ENCODE measurements at regions not wholly inside any gene's neighbourhood (a gene's known extent, or its start where the extent isn't known, plus 50 kb on each side); places are given as distances from the start of the nearest gene placed in this dataset.
"Not testable (repeated sequence)": the region's sequence is repeated elsewhere in the genome, so short reads cannot be mapped to it uniquely, and the experiment has no call there.

GRCh38 chr10:78096486-78096885 lies 62.8 kb downstream of the RPS24 start:
- not testable (repeated sequence) for DNase-seq

- DNase-seq, result not testable (repeated sequence)
Measured at GRCh38 chr10:78102593-78102992, 68.9 kb downstream of the RPS24 start.

DNA sequence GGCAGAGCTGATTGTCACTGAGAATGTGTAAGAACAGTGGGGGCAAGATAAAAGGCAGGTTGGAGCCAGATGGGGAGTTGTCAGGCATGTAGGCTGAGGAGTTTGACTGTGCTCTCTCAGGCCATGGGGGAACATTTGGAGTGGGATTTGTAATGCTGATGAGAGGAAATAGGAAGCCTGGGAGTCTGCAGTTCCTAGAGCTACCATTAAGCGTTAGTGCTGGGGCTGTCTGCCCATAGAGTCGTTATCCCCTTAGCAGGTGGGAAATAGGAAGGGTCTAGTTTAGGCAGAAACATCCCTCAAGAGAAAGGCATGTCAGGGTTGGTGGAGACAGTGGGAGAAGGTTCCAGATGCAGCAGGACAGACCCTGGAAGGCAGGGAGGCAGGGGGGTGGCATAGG lies 75.5 kb downstream of the RPS24 start:
- no peak for DNase-seq

DNA sequence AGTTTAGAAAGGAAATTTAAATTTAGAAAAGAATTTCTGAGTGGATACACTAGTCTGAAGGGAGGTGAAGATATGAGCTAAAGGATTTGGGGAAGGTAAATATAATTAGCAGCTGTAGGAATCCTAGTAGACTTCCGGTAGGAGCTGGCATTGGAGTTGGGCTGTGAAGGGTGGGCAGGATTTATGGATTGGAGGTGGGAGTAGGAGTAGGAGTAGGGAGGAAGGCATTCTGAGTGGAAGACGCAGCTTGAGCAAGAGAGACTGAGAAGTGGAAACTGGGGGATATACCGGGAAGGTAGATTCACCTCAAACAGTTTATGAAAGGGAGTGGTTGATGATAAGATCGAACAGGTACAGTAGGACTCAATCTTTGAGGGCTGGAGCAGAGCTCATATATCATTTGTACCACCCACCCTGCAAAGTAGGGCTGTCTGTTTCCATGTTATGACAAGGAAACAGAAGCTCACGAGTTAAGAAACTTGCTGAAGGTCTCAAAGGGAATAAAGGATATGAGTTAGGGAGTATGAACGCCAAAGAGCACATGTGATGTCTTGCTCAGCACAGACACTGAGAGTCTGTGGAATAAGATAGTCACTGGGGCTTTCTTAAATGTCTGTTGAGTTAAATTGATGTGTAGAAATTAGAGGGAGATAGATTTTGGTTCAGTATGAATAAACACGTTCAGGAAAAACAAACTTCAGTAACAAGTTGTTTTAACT lies 81.6 kb downstream of the RPS24 start:
- no peak for DNase-seq

DNA sequence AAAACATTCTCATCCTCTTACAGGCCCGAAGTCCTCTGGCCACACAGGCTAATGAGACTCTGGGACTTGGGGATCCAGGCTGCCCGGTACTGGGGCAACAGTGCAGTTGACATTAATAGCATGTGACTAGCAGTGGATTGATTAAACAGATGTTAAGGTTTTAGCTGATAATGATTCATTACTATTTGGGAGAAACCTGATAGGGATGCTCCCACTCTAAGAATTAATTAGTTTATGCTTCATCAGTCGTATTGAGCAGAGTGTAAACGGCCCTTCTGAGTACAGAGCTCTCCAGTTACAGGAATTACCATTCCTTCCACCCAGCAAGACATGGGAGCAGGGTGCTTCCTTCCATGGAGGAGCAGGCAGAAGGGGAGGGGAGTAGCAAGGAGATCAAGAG lies 82.7 kb downstream of the RPS24 start:
- DNase-seq, result no peak

- no peak for DNase-seq
Measured at GRCh38 chr10:78118591-78118990, 84.9 kb downstream of the RPS24 start.

DNA sequence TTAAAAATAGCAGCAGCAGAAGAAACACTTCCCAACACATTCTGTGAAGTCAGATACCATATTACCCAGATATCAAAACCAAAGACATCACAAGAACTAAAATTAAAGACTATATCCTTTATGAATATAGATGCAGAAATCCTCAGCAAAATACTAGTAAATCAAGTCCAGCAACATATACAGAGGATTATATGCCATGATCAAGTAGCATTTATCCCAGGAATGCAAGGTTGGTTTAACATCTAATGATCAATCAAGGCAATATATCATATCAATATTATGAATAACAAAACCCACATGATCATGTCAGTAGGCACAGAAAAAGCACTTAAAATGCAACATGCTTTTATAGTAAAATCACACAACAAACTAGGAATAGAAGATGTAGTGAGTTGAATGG lies 88.1 kb downstream of the RPS24 start:
- no peak for DNase-seq

- DNase-seq, result no peak
Measured at GRCh38 chr10:78124167-78124566, 90.5 kb downstream of the RPS24 start.

GRCh38 chr10:78129211-78129610 lies 95.5 kb downstream of the RPS24 start:
- DNase-seq, result no peak

DNA sequence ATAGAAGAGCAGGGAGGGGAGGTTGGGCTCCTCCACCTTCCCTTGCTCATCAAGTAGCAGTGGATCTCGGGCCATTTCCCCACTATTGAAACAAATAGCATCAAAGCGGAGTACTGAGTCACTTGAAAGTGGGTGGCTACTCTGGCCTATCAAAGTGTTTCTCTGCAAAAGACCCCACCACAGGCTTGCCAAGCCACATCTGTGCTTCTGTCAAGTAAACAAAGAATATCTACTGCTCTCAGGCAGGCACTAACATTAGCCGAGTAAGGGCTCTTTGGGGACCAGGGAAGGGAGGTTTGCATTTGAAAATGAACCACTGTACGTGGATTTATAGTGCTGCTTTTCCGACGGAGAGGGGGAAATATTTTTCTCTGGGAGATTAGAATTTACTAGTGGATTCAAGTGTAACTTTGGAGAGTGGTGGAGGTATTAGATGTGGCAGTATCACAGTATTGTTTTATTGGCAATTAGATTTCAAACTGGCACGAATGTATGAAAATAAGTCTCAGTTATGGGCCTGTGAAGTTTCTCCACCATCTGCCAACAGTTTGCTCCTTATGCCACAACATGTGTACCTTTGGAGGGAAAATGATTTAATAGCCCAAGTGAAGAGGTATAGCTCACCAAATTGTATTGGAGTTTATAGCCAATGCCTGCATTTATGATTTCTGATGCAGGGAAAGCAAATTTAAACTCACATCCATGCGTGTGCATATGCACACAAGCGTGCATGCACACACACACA lies 97.5 kb downstream of the RPS24 start:
- DNase-seq, result no peak

- no peak for DNase-seq
Measured at GRCh38 chr10:78134773-78135306, 101.2 kb downstream of the RPS24 start.

GRCh38 chr10:78137147-78137546 lies 103.5 kb downstream of the RPS24 start:
- DNase-seq, result no peak

DNA sequence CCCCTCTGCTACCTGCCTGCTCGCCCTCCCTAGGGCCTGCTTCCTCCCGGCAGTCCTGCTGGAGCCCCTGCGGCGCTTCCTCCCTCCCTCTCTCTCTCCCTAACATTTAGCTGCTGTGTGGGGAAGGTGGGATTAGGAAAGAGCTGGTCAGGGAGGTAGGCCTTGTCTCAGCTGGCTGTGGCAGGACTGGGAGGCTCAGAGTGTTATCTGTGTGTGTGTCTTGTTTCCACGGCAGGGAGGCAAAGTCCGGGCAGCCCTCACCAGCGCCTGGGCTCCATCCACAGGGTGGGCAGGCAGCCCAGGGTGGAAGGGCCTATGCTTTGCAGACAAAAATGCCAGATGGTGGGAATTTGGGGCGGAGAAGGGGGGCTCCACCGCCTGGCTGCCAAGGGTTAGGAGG lies 105.7 kb downstream of the RPS24 start:
- DNase-seq, result no peak

- DNase-seq, result no peak
Measured at GRCh38 chr10:78140066-78140630, 106.5 kb downstream of the RPS24 start.

DNA sequence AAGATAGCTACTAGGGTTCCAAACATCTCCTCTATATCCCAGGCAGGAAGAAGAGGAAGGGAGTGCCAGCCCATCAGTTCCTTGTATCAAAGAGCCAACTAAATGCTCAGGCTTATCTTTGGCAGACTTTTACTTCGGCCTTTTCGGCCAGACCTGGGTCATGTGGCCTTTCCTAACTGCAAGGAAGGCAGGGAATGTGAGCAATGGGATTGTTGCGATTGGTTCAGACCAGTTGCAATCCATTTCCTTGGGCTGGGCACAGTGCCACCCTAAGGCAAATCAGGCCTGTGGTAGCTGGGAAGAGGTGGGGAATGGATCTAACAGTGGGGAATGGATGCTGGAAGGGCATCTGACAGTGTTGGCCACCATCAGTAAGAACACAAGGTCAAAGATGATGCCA lies 109.9 kb downstream of the RPS24 start:
- no peak for DNase-seq

DNA sequence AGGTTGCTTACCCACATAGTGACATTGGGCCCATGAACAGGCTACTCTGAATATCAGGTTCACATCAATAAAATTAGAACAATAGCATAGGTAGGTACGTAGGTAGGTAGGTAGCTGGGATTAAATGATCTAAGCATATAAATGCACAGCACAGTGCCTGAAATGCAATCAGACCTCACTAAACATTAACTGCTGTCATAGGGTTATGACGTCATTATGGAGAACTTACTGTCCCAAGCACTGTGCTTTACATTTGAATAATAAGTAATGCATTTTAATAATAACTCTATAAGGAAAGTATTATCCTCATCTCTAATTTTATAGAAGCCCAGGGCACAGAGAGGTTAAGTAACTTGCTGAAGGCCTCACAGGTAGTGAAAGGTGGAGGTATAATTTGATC lies 112.5 kb downstream of the RPS24 start:
- DNase-seq, result no peak

DNA sequence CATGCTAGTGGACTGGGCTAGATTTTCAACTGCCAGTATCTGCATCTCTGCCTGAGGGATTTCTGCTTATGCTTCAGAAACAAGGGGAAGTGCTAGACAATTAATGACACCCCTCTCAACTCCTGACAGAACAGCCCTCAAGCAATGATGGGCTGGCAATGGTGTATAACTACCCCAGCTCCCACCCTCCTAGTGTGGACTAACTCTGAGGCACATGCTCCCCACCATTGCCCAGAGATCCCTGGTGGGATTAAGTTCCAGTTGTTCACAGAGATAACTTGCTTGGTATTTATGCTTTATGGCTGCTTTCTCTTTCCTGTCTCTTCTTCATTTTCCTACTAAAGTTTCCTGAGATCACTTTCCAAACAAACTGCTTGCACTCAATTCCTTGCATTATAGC lies 113.5 kb downstream of the RPS24 start:
- no peak for DNase-seq

DNA sequence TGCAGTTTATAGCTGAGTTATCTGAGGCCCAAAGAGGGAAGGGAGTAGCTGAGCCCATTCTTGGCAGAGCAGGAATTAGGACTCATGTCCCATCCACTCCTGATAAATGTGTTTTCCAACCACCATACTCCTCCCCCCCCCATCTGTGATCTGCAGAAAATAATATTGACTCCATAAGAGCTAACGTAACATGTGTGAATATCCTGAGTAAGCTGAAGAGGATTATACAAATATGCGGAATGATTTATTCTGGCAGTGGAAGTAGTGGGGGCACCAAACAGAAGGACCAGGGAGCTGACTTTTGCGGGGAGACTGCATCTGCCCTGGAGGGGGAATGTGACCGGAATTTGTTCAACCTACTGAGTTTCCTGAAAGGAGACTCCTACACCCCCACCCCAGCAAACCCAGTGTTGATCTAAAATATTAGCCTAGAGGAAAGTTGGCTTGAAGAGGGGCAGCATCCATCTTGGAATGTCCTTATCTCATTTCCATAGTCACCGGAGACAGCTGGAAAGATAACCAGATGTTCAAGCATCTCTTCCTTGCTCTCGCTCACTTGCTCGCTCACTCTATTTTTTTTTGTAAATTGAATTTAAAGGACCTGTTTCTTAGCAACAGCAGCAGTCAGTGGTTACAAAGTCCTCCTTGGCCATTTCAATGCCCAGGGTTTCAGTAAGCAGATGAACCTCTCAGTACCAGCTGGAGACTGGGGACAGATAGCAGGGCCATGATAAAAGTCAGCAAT lies 114.7 kb downstream of the RPS24 start:
- no peak for DNase-seq

DNA sequence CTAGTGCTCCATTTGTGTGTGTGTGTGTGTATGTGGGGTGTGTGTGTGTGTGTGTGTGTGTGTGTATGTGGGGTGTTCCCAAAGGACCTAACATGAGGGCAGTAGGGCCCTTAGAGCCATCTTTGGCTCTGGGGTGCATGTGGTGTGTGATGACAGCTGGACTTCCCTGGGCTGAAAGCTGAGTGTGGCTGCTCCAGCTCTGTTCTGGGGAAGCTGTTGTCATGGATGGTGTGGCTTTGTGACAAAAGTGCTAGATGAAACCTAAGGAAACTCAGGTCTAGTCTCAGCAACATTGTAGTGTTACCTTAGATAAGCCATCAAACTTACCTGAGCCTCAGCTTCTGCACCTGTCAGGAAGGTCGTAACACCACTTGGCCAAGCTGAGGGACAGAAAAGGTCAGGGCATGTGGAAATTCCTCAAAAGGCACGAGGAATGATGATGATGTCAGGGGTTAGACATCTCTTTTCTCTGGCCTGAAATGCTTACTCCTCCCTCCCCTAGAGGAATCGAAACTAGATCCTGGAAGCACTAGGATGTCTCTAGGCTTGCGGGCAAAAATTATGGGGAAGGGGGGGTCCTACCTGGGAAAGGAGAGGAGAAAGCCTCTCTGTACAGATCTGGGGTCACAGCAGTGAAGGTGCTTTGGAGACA lies 115.4 kb downstream of the RPS24 start:
- no peak for DNase-seq

- no peak for DNase-seq
Measured at GRCh38 chr10:78150756-78151155, 117.1 kb downstream of the RPS24 start.

DNA sequence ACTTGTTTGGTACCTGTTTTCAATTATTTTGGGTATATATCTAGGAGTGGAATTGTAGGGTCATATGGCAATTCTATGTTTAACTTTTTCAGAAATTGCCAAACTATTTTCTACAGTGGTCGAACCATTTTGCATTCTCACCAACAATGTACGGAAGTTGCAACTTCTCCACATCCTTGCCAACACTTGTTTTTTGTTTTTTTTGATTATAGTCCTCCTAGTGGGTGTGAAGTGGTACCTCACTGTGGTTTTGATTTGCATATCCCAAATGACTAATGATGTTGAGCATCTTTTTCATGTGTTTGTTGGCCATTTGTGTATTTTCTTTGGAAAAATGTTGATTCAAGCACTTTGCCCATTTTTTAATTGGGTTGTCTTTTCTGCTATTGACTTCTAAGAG lies 122.1 kb downstream of the RPS24 start:
- DNase-seq, result no peak

DNA sequence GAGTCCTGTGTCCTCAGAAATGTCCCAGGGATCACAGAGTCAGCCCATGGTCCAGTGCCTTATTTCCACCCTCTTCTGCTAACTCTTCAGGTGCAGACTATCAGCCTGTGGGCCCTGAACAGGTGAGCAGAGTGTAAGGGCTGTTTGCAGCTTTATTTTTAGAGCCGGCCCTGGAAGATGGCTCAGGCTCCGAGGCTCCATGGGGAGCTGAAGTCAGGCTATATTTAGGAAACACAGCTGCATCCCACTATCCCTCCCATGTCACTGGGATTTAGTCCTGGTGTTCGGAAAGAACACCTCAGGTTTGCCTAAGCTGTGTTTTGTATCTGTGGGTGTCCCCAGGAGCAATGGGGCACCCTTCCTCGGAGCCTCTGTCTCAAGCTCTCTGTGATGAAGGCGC lies 126.9 kb downstream of the RPS24 start:
- no peak for DNase-seq

DNA sequence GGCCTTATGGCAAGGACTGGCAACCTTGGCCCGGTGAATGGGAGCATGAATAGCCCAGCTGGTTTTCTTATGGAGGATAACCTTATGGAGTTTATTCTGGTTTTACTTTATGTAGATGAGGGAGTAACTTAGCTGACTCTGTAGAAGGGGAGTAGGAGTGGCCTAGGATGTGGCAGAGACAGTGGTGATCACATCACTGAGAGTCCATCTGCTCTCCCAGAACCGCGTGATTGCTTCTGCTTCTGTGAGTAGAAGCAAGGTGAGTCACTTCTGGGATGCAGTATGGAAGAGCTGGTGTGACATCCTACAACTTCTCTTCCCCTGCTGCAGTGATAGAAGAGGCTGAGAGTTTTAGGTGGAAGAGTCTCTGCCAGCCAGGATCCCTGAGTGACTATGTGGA lies 129.2 kb downstream of the RPS24 start:
- DNase-seq, result no peak

Data from amniotic stem cell (primary cell).